HepG2 (cell line): ENCODE measurements at regions not wholly inside any gene's neighbourhood (a gene's known extent, or its start where the extent isn't known, plus 50 kb on each side); places are given as distances from the start of the nearest gene placed in this dataset.
A peak's percentile ranks its signal among the peaks of the same experiment; 100 is the strongest.

Source experiments
- CSRNP1 ChIP-seq: sonication (generic); formaldehyde crosslinking; IDR thresholded peaks from 2 replicates; pipeline ENCODE4 v1.8.1; 2023; ENCODE audit warnings: mild to moderate bottlenecking, missing genetic modification reagents
- DMAP1 ChIP-seq: IDR thresholded peaks from 2 replicates; pipeline ENCODE4 v1.6.1; 2016
- GABPA ChIP-seq, 2 experiments: IDR thresholded peaks; 2 replicates each; pipeline ENCODE4 v1.6.1; 2011 to 2016; ENCODE audit warnings: low read depth in 2 of 2, low read length in 1 of 2, missing biosample characterization in 1 of 2, missing genetic modification characterization in 1 of 2
- HINFP ChIP-seq: sonication (generic); formaldehyde crosslinking; IDR thresholded peaks from 2 replicates; pipeline ENCODE4 v1.4.0; 2020; ENCODE audit warnings: low read depth, mild to moderate bottlenecking, missing genetic modification reagents
- HOMEZ ChIP-seq: IDR thresholded peaks from 2 replicates; pipeline ENCODE4 v1.6.1; 2016; ENCODE audit warnings: low read depth
- NBN ChIP-seq: fragments of 450-650 bp; conservative IDR thresholded peaks from 2 replicates; pipeline ENCODE4 v1.6.1; 2017
- SMARCC2 ChIP-seq: fragments of 450-650 bp; IDR thresholded peaks from 2 replicates; pipeline ENCODE4 v1.6.1; 2017; ENCODE audit warnings: antibody characterized with exemption, mild to moderate bottlenecking
- USF2 ChIP-seq, 2 experiments: sonication (generic) in 1 of 2; formaldehyde crosslinking in 1 of 2; IDR thresholded peaks; 2 replicates each; pipeline versions ENCODE4 v1.5.1 to v1.6.1; 2011 to 2020; ENCODE audit warnings: borderline replicate concordance in 1 of 2, low read depth in 1 of 2, low read length in 1 of 2, mild to moderate bottlenecking in 1 of 2, missing genetic modification reagents in 1 of 2, moderate library complexity in 1 of 2
- ZFP62 ChIP-seq: sonication (generic); formaldehyde crosslinking; IDR thresholded peaks from 2 replicates; pipeline ENCODE4 v1.4.0; 2020; ENCODE audit warnings: missing genetic modification reagents
- ZNF282 ChIP-seq: fragments of 450-650 bp; IDR thresholded peaks from 2 replicates; pipeline ENCODE4 v1.6.1; 2018; ENCODE audit not compliant: partially characterized antibody
- ZNF337 ChIP-seq: sonication (generic); formaldehyde crosslinking; IDR thresholded peaks from 2 replicates; pipeline ENCODE4 v1.5.1; 2020; ENCODE audit warnings: missing genetic modification reagents, low read depth, mild to moderate bottlenecking, borderline replicate concordance
- ZNF33B ChIP-seq: sonication (generic); formaldehyde crosslinking; IDR thresholded peaks from 2 replicates; pipeline ENCODE4 v1.5.1; 2020; ENCODE audit warnings: mild to moderate bottlenecking, missing genetic modification reagents
- ZNF430 ChIP-seq: sonication (generic); formaldehyde crosslinking; IDR thresholded peaks from 2 replicates; pipeline ENCODE4 v1.9.0; 2021; ENCODE audit warnings: mild to moderate bottlenecking, missing genetic modification reagents
- ZNF496 ChIP-seq: sonication (generic); formaldehyde crosslinking; IDR thresholded peaks from 2 replicates; pipeline ENCODE4 v1.8.1; 2023; ENCODE audit warnings: mild to moderate bottlenecking, moderate library complexity, missing genetic modification reagents; ENCODE audit not compliant: insufficient replicate concordance
- TF ChIP-seq, protein P1 (sequence below): sonication (generic); formaldehyde crosslinking; IDR thresholded peaks from 2 replicates; pipeline ENCODE4 v1.5.0; 2020; ENCODE audit warnings: mild to moderate bottlenecking, missing genetic modification reagents, borderline replicate concordance
- TF ChIP-seq, protein P2 (sequence below): sonication (generic); formaldehyde crosslinking; IDR thresholded peaks from 2 replicates; pipeline ENCODE4 v1.8.0; 2022; ENCODE audit warnings: missing genetic modification reagents, low read depth, mild to moderate bottlenecking, borderline replicate concordance

GRCh38 chr20:51321343-51322163 lies 221.0 kb downstream of the NFATC2 start (continued):
- TF ChIP-seq GABPA (IDR thresholded peaks at IDR 0.05; ENCODE audit: low read depth, low read length) (no peak), GABPA (CRISPR knock-in tag; IDR thresholded peaks at IDR 0.05; ENCODE audit: low read depth) (no peak), NBN (peak; percentile 71; the same call in 1 of the 2 replicates), USF2 (IDR thresholded peaks at IDR 0.05; ENCODE audit: low read depth, low read length) (peak; percentile 29; the same call in 1 of the 2 replicates), USF2 (CRISPR knock-in tag; IDR thresholded peaks at IDR 0.05; ENCODE audit: borderline replicate concordance) (no peak), DMAP1 (CRISPR knock-in tag) (no peak), ZFP62 (CRISPR knock-in tag) (no peak), ZNF337 (CRISPR knock-in tag) (no peak), ZNF33B (CRISPR knock-in tag) (no peak), ZNF430 (CRISPR knock-in tag) (no peak), SMARCC2 (no peak), CSRNP1 (CRISPR knock-in tag) (no peak), HOMEZ (no peak), ZNF496 (CRISPR knock-in tag) (no peak), HINFP (CRISPR knock-in tag) (no peak), ZNF282 (peak; percentile 29)
- TF ChIP-seq, protein P1, sequence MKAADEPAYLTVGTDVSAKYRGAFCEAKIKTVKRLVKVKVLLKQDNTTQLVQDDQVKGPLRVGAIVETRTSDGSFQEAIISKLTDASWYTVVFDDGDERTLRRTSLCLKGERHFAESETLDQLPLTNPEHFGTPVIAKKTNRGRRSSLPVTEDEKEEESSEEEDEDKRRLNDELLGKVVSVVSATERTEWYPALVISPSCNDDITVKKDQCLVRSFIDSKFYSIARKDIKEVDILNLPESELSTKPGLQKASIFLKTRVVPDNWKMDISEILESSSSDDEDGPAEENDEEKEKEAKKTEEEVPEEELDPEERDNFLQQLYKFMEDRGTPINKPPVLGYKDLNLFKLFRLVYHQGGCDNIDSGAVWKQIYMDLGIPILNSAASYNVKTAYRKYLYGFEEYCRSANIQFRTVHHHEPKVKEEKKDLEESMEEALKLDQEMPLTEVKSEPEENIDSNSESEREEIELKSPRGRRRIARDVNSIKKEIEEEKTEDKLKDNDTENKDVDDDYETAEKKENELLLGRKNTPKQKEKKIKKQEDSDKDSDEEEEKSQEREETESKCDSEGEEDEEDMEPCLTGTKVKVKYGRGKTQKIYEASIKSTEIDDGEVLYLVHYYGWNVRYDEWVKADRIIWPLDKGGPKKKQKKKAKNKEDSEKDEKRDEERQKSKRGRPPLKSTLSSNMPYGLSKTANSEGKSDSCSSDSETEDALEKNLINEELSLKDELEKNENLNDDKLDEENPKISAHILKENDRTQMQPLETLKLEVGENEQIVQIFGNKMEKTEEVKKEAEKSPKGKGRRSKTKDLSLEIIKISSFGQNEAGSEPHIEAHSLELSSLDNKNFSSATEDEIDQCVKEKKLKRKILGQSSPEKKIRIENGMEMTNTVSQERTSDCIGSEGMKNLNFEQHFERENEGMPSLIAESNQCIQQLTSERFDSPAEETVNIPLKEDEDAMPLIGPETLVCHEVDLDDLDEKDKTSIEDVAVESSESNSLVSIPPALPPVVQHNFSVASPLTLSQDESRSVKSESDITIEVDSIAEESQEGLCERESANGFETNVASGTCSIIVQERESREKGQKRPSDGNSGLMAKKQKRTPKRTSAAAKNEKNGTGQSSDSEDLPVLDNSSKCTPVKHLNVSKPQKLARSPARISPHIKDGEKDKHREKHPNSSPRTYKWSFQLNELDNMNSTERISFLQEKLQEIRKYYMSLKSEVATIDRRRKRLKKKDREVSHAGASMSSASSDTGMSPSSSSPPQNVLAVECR (CRISPR knock-in tag) = no peak
- TF ChIP-seq, protein P2, sequence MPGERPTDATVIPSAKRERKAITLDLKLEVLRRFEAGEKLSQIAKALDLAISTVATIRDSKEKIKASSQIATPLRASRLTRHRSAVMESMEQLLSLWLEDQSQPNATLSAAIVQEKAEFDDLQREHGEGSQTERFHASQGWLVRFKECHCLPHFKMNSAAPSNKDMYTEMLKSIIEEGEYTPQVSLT (CRISPR knock-in tag) = no peak
